Neural progenitor cell (in vitro differentiated cells): ENCODE measurements at regions not wholly inside any gene's neighbourhood (a gene's known extent, or its start where the extent isn't known, plus 50 kb on each side); places are given as distances from the start of the nearest gene placed in this dataset.
"Not testable (repeated sequence)": the region's sequence is repeated elsewhere in the genome, so short reads cannot be mapped to it uniquely, and the experiment has no call there.

Source experiments
- DNase-seq: peaks from one replicate; pipeline ENCODE4 v3.0.0-alpha.2; 2016; ENCODE audit warnings: low spot score
- H2AFZ ChIP-seq: fragments of 200-600 bp; sonication (generic); replicated peaks from 2 replicates; pipeline ENCODE4 v1.6.1; 2016; ENCODE audit warnings: antibody characterized with exemption
- H3F3A ChIP-seq: fragments of 200-600 bp; sonication (generic); 2 replicates; pipeline ENCODE4 v1.6.1; 2016; ENCODE audit warnings: antibody characterized with exemption, low read depth
- H3K27ac ChIP-seq: fragments of 200-600 bp; sonication (generic); 2 replicates; pipeline ENCODE4 v1.5.1; 2016; ENCODE audit warnings: mild to moderate bottlenecking
- H3K27me3 ChIP-seq: fragments of 200-600 bp; sonication (generic); 2 replicates; pipeline ENCODE4 v1.6.1; 2016; ENCODE audit warnings: mild to moderate bottlenecking, moderate library complexity
- H3K36me3 ChIP-seq: fragments of 200-600 bp; sonication (generic); 2 replicates; pipeline ENCODE4 v1.5.1; 2016
- H3K4me1 ChIP-seq: fragments of 200-600 bp; sonication (generic); 2 replicates; pipeline ENCODE4 v1.6.1; 2016; ENCODE audit warnings: mixed run types
- H3K4me2 ChIP-seq: fragments of 200-600 bp; sonication (generic); 2 replicates; pipeline ENCODE4 v1.6.1; 2016
- H3K4me3 ChIP-seq: fragments of 200-600 bp; sonication (generic); 2 replicates; pipeline ENCODE4 v1.5.1; 2016
- H3K79me2 ChIP-seq: fragments of 200-600 bp; sonication (generic); 2 replicates; pipeline ENCODE4 v1.6.1; 2016; ENCODE audit warnings: low read depth
- H3K9ac ChIP-seq: fragments of 200-600 bp; sonication (generic); 2 replicates; pipeline ENCODE4 v1.6.1; 2016
- H3K9me3 ChIP-seq: fragments of 200-600 bp; sonication (generic); 2 replicates; pipeline ENCODE4 v1.5.1; 2016; ENCODE audit warnings: low read depth
- H4K20me1 ChIP-seq: fragments of 200-600 bp; sonication (generic); 2 replicates; pipeline ENCODE4 v1.6.1; 2016; ENCODE audit warnings: low read depth
- H3K27ac Mint-ChIP-seq: 3 replicates; pipeline ENCODE4 v1.8.0; 2021; ENCODE audit warnings: mixed read lengths
- H3K27me3 Mint-ChIP-seq: 2 replicates; pipeline ENCODE4 v1.8.0; 2022; ENCODE audit warnings: low read depth, mild to moderate bottlenecking, inconsistent platforms, moderate library complexity, mixed read lengths; ENCODE audit not compliant: insufficient read depth
- H3K36me3 Mint-ChIP-seq: 3 replicates; pipeline ENCODE4 v1.8.0; 2021; ENCODE audit warnings: mixed read lengths
- H3K4me1 Mint-ChIP-seq: 3 replicates; pipeline ENCODE4 v1.8.0; 2021; ENCODE audit warnings: mixed read lengths
- H3K4me3 Mint-ChIP-seq: 3 replicates; pipeline ENCODE4 v1.8.0; 2021; ENCODE audit warnings: mild to moderate bottlenecking, moderate library complexity, mixed read lengths
- H3K9me3 Mint-ChIP-seq: 3 replicates; pipeline ENCODE4 v1.8.0; 2020; ENCODE audit warnings: mixed read lengths
- EZH2 ChIP-seq: fragments of 200-600 bp; sonication (generic); IDR thresholded peaks from 2 replicates; pipeline ENCODE4 v1.6.1; 2017; ENCODE audit warnings: antibody characterized with exemption, mild to moderate bottlenecking, moderate library complexity
- EZH2phosphoT487 ChIP-seq: fragments of 200-600 bp; sonication (generic); IDR thresholded peaks from 2 replicates; pipeline ENCODE4 v1.6.1; 2017; ENCODE audit warnings: antibody characterized with exemption
- TF ChIP-seq, protein P1 (sequence below): fragments of 200-600 bp; sonication (generic); IDR thresholded peaks from 2 replicates; pipeline ENCODE4 v1.5.1; 2017; ENCODE audit warnings: antibody characterized with exemption, mild to moderate bottlenecking

- H3F3A ChIP-seq: no peaks in the 10 kb centered on the region
- H2AFZ ChIP-seq: no peak overlapping the region
- H3K9me3 ChIP-seq: no peaks in the 10 kb centered on the region
- no peak overlapping the region for H3K4me3 ChIP-seq
- DNase-seq: peak; percentile 91
- Mint-ChIP-seq H3K27me3 (peaks cover 28% of the 10 kb centered on the region), H3K9me3 (no peaks in the 10 kb centered on the region), H3K36me3 (no peaks in the 10 kb centered on the region), H3K4me1 (no peaks in the 10 kb centered on the region), H3K4me3 (no peak overlapping the region), H3K27ac (no peak overlapping the region)
- H3K4me2 ChIP-seq: no peak overlapping the region
- H3K4me1 ChIP-seq: no peaks in the 10 kb centered on the region
- TF ChIP-seq, protein P1, sequence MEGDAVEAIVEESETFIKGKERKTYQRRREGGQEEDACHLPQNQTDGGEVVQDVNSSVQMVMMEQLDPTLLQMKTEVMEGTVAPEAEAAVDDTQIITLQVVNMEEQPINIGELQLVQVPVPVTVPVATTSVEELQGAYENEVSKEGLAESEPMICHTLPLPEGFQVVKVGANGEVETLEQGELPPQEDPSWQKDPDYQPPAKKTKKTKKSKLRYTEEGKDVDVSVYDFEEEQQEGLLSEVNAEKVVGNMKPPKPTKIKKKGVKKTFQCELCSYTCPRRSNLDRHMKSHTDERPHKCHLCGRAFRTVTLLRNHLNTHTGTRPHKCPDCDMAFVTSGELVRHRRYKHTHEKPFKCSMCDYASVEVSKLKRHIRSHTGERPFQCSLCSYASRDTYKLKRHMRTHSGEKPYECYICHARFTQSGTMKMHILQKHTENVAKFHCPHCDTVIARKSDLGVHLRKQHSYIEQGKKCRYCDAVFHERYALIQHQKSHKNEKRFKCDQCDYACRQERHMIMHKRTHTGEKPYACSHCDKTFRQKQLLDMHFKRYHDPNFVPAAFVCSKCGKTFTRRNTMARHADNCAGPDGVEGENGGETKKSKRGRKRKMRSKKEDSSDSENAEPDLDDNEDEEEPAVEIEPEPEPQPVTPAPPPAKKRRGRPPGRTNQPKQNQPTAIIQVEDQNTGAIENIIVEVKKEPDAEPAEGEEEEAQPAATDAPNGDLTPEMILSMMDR: no peak
- TF ChIP-seq EZH2 (no peak), EZH2phosphoT487 (no peak)
- H3K27me3 ChIP-seq: peaks cover 63% of the 10 kb centered on the region
- no peak overlapping the region for H3K27ac ChIP-seq
- H3K79me2 ChIP-seq: no peaks in the 10 kb centered on the region
- H3K9ac ChIP-seq: no peak overlapping the region
- no peaks in the 10 kb centered on the region for H3K36me3 ChIP-seq
- peaks cover 18% of the 10 kb centered on the region for H4K20me1 ChIP-seq
Observed at GRCh38 chr4:8675383-8675782, 82.8 kb downstream of the CPZ start.

DNA sequence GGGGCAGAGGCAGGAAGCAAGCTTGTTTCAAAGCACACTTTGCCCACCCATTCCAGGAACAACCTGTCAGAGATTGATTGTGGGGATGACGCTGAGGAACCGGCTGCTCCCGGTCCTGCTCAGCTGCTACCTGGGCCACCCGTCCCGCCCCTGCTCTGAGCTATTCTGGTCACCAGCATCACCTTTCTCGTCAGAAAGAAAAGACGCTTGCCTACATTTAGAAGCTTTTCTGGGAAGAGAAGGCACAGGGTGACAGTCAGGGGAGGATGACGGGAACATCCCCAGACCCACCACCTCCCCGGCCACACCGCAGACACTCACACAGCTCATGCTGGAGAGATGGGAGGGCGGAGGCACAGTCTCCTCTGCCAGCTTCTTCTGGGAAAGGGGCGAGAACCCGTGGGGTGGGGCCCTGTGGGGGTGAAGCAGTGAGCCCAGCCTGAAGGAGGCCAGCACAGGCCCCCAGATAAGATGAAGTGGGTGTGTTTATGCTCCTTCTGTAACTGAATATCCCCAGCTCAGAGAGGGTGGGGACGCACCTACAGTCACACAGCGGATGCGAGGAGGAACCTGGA, 81.8 kb downstream of the CPZ start:
- Histone ChIP-seq H3F3A (no peaks in the 10 kb centered on the region), H3K36me3 (no peaks in the 10 kb centered on the region), H4K20me1 (peaks cover 18% of the 10 kb centered on the region), H3K27me3 (peaks cover 63% of the 10 kb centered on the region), H3K79me2 (no peaks in the 10 kb centered on the region), H3K9ac (no peak overlapping the region), H3K27ac (no peak overlapping the region), H2AFZ (no peak overlapping the region), H3K4me1 (no peaks in the 10 kb centered on the region), H3K4me3 (no peak overlapping the region), H3K4me2 (no peak overlapping the region), H3K9me3 (no peaks in the 10 kb centered on the region)
- no peaks in the 10 kb centered on the region for H3K4me1 Mint-ChIP-seq
- H3K4me3 Mint-ChIP-seq: no peak overlapping the region
- no peak for DNase-seq
- H3K27me3 Mint-ChIP-seq: peaks cover 26% of the 10 kb centered on the region
- no peak for TF ChIP-seq EZH2
- TF ChIP-seq EZH2phosphoT487: no peak
- TF ChIP-seq, protein P1: no peak
- H3K27ac Mint-ChIP-seq: no peak overlapping the region
- no peaks in the 10 kb centered on the region for H3K36me3 Mint-ChIP-seq
- no peaks in the 10 kb centered on the region for H3K9me3 Mint-ChIP-seq

DNA sequence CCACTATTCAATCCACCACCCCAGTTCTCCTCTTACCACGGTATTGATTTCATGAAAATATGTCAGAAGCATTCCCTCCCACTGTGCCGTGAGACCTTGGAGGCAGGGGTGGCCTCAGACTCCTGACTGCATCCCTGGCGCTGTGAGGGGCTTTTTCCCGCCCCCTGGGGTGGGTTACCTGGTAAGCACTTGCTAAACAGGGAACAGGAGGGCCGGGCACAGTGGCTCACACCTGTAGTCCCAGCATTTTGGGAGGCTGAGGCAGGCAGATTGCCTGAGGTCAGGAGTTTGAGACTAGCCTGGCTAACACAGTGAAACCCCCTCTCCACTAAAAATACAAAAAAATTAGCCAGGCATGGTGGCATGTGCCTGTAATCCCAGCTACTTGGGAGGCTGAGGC, 80.5 kb downstream of the CPZ start:
- not testable (repeated sequence) for H3K36me3 Mint-ChIP-seq, H3K36me3 ChIP-seq, H3K4me1 ChIP-seq, H3K4me3 Mint-ChIP-seq, H3K4me3 ChIP-seq, H3K4me1 Mint-ChIP-seq, H2AFZ ChIP-seq, DNase-seq, H3K9me3 Mint-ChIP-seq, H3K9me3 ChIP-seq, H3F3A ChIP-seq, H3K27ac Mint-ChIP-seq, H3K4me2 ChIP-seq, H3K9ac ChIP-seq, H3K79me2 ChIP-seq, H3K27ac ChIP-seq
- H4K20me1 ChIP-seq: peaks cover 18% of the 10 kb centered on the region
- peaks cover 67% of the 10 kb centered on the region for H3K27me3 ChIP-seq
- peaks cover 22% of the 10 kb centered on the region for H3K27me3 Mint-ChIP-seq

GRCh38 chr4:8672486-8672885, 79.9 kb downstream of the CPZ start:
- no peaks in the 10 kb centered on the region for H3K36me3 ChIP-seq
- DNase-seq: no peak
- H3K27me3 Mint-ChIP-seq: peaks cover 20% of the 10 kb centered on the region
- no peak overlapping the region for H3K9ac ChIP-seq
- TF ChIP-seq EZH2phosphoT487 (no peak), EZH2 (no peak)
- TF ChIP-seq, protein P1: no peak
- no peak overlapping the region for H3K4me3 Mint-ChIP-seq
- H3K9me3 Mint-ChIP-seq: no peaks in the 10 kb centered on the region
- peaks cover 74% of the 10 kb centered on the region for H3K27me3 ChIP-seq
- H3K27ac Mint-ChIP-seq: no peak overlapping the region
- H2AFZ ChIP-seq: no peak overlapping the region
- H3K4me2 ChIP-seq: no peak overlapping the region
- no peaks in the 10 kb centered on the region for H3F3A ChIP-seq
- H3K27ac ChIP-seq: no peak overlapping the region
- H3K9me3 ChIP-seq: no peaks in the 10 kb centered on the region
- peaks cover 18% of the 10 kb centered on the region for H4K20me1 ChIP-seq
- H3K4me3 ChIP-seq: no peak overlapping the region
- H3K4me1 Mint-ChIP-seq: no peaks in the 10 kb centered on the region
- no peaks in the 10 kb centered on the region for H3K36me3 Mint-ChIP-seq
- no peaks in the 10 kb centered on the region for H3K79me2 ChIP-seq
- no peaks in the 10 kb centered on the region for H3K4me1 ChIP-seq
